ENCODE measurements at regions not wholly inside any gene's neighbourhood (a gene's known extent, or its start where the extent isn't known, plus 50 kb on each side); places are given as distances from the start of the nearest gene placed in this dataset.

- H3K9me3 ChIP-seq = no peaks in the 10 kb centered on the region
- H3K4me1 ChIP-seq (ENCODE audit: control insufficient read depth in 1 of 2, low read depth in 2 of 2) = no peaks in the 10 kb centered on the region
- no peak for ATAC-seq (ENCODE audit: insufficient number of reproducible peaks, low FRiP score, low read depth)
- H3K27me3 ChIP-seq (replicated peaks; ENCODE audit: insufficient read depth) = no peaks in the 10 kb centered on the region
- no peak for DNase-seq (ENCODE audit: low spot score)
- no peaks in the 10 kb centered on the region for H3K36me3 ChIP-seq
- TF ChIP-seq CTCF (IDR thresholded peaks at IDR 0.05) = no peak
- no peak overlapping the region for H3K27ac ChIP-seq
- no peak overlapping the region for H3K4me3 ChIP-seq
Measured at GRCh38 chr3:162421721-162422120, 925.1 kb downstream of the OTOL1 start.

- Histone ChIP-seq H3K4me3 (no peak overlapping the region), H3K4me1 (ENCODE audit: control insufficient read depth in 1 of 2, low read depth in 2 of 2) (no peaks in the 10 kb centered on the region)
Measured at GRCh38 chr3:162428192-162428591, 931.6 kb downstream of the OTOL1 start.

GRCh38 chr3:162435750-162436149 lies 939.1 kb downstream of the OTOL1 start:
- H3K27ac ChIP-seq = no peak overlapping the region
- H3K27me3 ChIP-seq (replicated peaks; ENCODE audit: insufficient read depth) = no peaks in the 10 kb centered on the region
- DNase-seq (ENCODE audit: low spot score) = no peak
- ATAC-seq (ENCODE audit: insufficient number of reproducible peaks, low FRiP score, low read depth) = no peak
- H3K4me3 ChIP-seq = no peak overlapping the region
- TF ChIP-seq CTCF (IDR thresholded peaks at IDR 0.05) = no peak
- H3K4me1 ChIP-seq (ENCODE audit: control insufficient read depth in 1 of 2, low read depth in 2 of 2) = no peaks in the 10 kb centered on the region
- H3K9me3 ChIP-seq = no peaks in the 10 kb centered on the region
- no peaks in the 10 kb centered on the region for H3K36me3 ChIP-seq

More at GRCh38 chr3:162428192-162428591, 931.6 kb downstream of the OTOL1 start:
- DNase-seq (ENCODE audit: low spot score) (no peak), ATAC-seq (ENCODE audit: insufficient number of reproducible peaks, low FRiP score, low read depth) (no peak)
- Histone ChIP-seq H3K27ac (no peak overlapping the region), H3K36me3 (no peaks in the 10 kb centered on the region), H3K27me3 (replicated peaks; ENCODE audit: insufficient read depth) (no peaks in the 10 kb centered on the region), H3K9me3 (no peaks in the 10 kb centered on the region)
- TF ChIP-seq CTCF (IDR thresholded peaks at IDR 0.05) = no peak

- Histone ChIP-seq H3K36me3 (no peaks in the 10 kb centered on the region), H3K27ac (no peak overlapping the region), H3K4me3 (no peak overlapping the region), H3K4me1 (ENCODE audit: control insufficient read depth in 1 of 2, low read depth in 2 of 2) (no peaks in the 10 kb centered on the region), H3K27me3 (replicated peaks; ENCODE audit: insufficient read depth) (no peaks in the 10 kb centered on the region), H3K9me3 (no peaks in the 10 kb centered on the region)
- ATAC-seq (ENCODE audit: insufficient number of reproducible peaks, low FRiP score, low read depth) (no peak), DNase-seq (ENCODE audit: low spot score) (no peak)
- no peak for TF ChIP-seq CTCF (IDR thresholded peaks at IDR 0.05)
Measured at GRCh38 chr3:162436826-162437225, 940.2 kb downstream of the OTOL1 start.

GRCh38 chr3:162437480-162437879 lies 940.9 kb downstream of the OTOL1 start:
- H3K27ac ChIP-seq = no peak overlapping the region
- DNase-seq (ENCODE audit: low spot score) (no peak), ATAC-seq (ENCODE audit: insufficient number of reproducible peaks, low FRiP score, low read depth) (no peak)
- TF ChIP-seq CTCF (IDR thresholded peaks at IDR 0.05) = no peak
- no peaks in the 10 kb centered on the region for H3K9me3 ChIP-seq
- no peaks in the 10 kb centered on the region for H3K27me3 ChIP-seq (replicated peaks; ENCODE audit: insufficient read depth)
- no peaks in the 10 kb centered on the region for H3K4me1 ChIP-seq (ENCODE audit: control insufficient read depth in 1 of 2, low read depth in 2 of 2)
- no peak overlapping the region for H3K4me3 ChIP-seq
- H3K36me3 ChIP-seq = no peaks in the 10 kb centered on the region

Measured in thoracic aorta (tissue), 2 donors.